OCI-LY7 (cell line): ENCODE measurements at regions not wholly inside any gene's neighbourhood (a gene's known extent, or its start where the extent isn't known, plus 50 kb on each side); places are given as distances from the start of the nearest gene placed in this dataset.
"Not testable (repeated sequence)": the region's sequence is repeated elsewhere in the genome, so short reads cannot be mapped to it uniquely, and the experiment has no call there.

ENCODE experiments used
- BruUV-seq: library from RNA; stranded (reverse); fragments of 400-500 nt; replicated peaks from 2 replicates; lab custom pipeline; 2021; lab: Mats Ljungman, UMichigan
- CTCF ChIA-PET: fragments of 300-600 bp; sonication (Branson Sonifier 250); formaldehyde crosslinking; loops from one replicate; lab custom pipeline; 2022; ENCODE audit warnings: antibody characterized with exemption; ENCODE audit not compliant: unreplicated experiment; lab: Charles Lee
- POLR2A ChIA-PET: fragments of 300-600 bp; sonication (Branson Sonifier 250); formaldehyde crosslinking; loops from one replicate; lab custom pipeline; 2022; ENCODE audit warnings: antibody characterized with exemption; lab: Charles Lee
- DNase-seq: peaks from one replicate; pipeline ENCODE4 v3.0.0-alpha.2; 2015; ENCODE audit warnings: low spot score
- H2AFZ ChIP-seq: fragments of 200-600 bp; sonication (generic), shearing (Covaris generic); 2 replicates; pipeline ENCODE4 v1.6.1; 2014; ENCODE audit warnings: mild to moderate bottlenecking, antibody characterized with exemption, low read length, moderate library complexity
- H3K27ac ChIP-seq: fragments of 200-600 bp; sonication (generic); 2 replicates; pipeline ENCODE4 v1.5.1; 2014; ENCODE audit warnings: mixed run types, low read depth, mild to moderate bottlenecking, moderate library complexity, low read length, inconsistent platforms; ENCODE audit not compliant: poor library complexity, severe bottlenecking
- H3K36me3 ChIP-seq: fragments of 200-600 bp; sonication (generic); 2 replicates; pipeline ENCODE4 v1.6.1; 2014; ENCODE audit warnings: mild to moderate bottlenecking, antibody characterized with exemption, low read length, moderate library complexity, mixed read lengths; ENCODE audit not compliant: insufficient read depth
- H3K4me1 ChIP-seq: fragments of 200-600 bp; sonication (generic); 2 replicates; pipeline ENCODE4 v1.5.1; 2014; ENCODE audit warnings: mild to moderate bottlenecking, low read length; ENCODE audit not compliant: insufficient read depth, poor library complexity, severe bottlenecking
- H3K4me2 ChIP-seq: fragments of 200-600 bp; sonication (generic); 2 replicates; pipeline ENCODE4 v1.6.1; 2014; ENCODE audit warnings: mild to moderate bottlenecking, low read length
- H3K4me3 ChIP-seq: fragments of 200-600 bp; sonication (generic); 2 replicates; pipeline ENCODE4 v1.5.1; 2014; ENCODE audit warnings: mild to moderate bottlenecking, low read depth, low read length; ENCODE audit not compliant: poor library complexity, severe bottlenecking
- H3K79me2 ChIP-seq: fragments of 200-600 bp; sonication (generic); 2 replicates; pipeline ENCODE4 v1.6.1; 2016; ENCODE audit warnings: low read depth, mild to moderate bottlenecking, low read length, moderate library complexity, mixed read lengths; ENCODE audit not compliant: insufficient read depth
- H3K9me2 ChIP-seq: fragments of 200-600 bp; sonication (generic); 2 replicates; pipeline ENCODE4 v1.6.1; 2016; ENCODE audit warnings: mild to moderate bottlenecking, low read length, mixed read lengths; ENCODE audit not compliant: insufficient read depth
- H3K9me3 ChIP-seq: fragments of 200-600 bp; sonication (generic); 2 replicates; pipeline ENCODE4 v1.6.1; 2014; ENCODE audit warnings: mild to moderate bottlenecking, mixed run types, low read length, mixed read lengths
- H4K20me1 ChIP-seq: fragments of 200-600 bp; sonication (generic); 2 replicates; pipeline ENCODE4 v1.6.1; 2014; ENCODE audit warnings: mild to moderate bottlenecking, antibody characterized with exemption, low read length, moderate library complexity, mixed read lengths; ENCODE audit not compliant: insufficient read depth
- intact Hi-C: fragments of 100-400 bp; cut with micrococcal nuclease; formaldehyde crosslinking; loops from one replicate; pipeline ENCODE4 v1.10.0; 2022; ENCODE audit not compliant: unreplicated experiment

DNA sequence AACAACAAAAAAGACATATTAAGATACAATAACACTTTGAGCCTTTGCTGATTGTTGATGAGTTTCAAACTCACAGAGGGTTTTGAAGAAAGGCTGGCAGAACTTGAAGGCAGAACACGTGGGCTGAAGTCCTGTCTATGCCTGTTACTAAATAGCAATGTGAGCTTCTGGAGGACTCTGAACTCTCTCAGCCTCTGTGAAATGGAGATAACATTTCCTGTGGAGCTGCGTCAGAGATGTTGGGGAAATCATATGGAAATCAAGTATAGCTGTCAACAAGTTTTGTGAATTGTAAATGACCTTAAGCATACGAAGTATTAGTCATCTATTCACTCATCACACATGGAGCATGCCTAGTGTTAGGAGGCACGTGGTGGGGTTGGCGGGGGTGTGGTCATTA is 229.4 kb upstream of the VKORC1L1 start:
- H3K9me2 ChIP-seq, H4K20me1 ChIP-seq, H3K36me3 ChIP-seq, intact Hi-C loops, H3K9me3 ChIP-seq, H3K4me2 ChIP-seq, H3K4me3 ChIP-seq, H3K27ac ChIP-seq, CTCF ChIA-PET, H2AFZ ChIP-seq, H3K4me1 ChIP-seq, BruUV-seq, H3K79me2 ChIP-seq, DNase-seq, POLR2A ChIA-PET: not testable (repeated sequence)

DNA sequence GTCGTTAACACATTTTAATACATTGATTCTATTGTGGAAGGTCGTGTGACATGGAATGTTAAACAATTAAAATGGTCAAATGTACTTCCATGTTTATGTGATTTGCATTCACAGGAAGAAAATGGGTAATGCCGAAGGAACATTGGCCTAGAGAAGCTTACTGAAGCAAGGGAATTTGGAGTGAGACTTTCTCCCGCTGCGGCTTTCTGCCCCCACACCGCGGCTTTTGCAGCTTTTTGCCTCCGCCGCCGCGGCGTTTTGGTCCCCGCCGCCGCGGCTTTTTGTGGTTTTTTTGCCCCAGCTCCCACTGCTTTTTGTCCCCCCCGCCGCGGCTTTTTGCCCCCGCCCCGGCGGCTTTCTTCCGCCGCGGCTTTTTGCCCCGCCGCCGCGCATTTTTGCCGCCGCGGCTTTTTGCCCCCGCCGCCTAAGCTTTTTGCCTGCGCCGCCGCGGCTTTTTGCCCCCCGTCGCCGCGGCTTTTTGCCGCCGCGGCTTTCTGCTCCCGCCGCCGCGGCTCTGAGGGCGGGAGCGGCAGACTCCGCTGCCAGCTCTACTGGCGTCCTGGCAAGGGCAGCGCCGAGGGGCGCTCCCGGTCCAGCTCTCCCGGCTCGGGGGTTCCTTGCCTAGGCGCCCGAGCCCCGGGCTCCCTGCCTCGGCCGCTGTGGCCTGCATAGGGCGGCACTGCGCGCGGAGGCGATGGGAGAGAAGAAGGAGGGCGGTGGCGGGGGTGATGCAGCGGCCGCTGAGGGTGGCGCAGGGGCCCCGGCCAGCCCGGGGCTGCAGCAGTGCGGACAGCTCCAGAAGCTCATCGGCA is 225.5 kb upstream of the VKORC1L1 start:
- H3K4me2 ChIP-seq, H3K9me3 ChIP-seq, H3K4me1 ChIP-seq, DNase-seq, H3K36me3 ChIP-seq, POLR2A ChIA-PET, intact Hi-C loops, H3K4me3 ChIP-seq, H3K27ac ChIP-seq, H3K9me2 ChIP-seq, BruUV-seq, CTCF ChIA-PET, H4K20me1 ChIP-seq, H3K79me2 ChIP-seq, H2AFZ ChIP-seq: not testable (repeated sequence)

DNA sequence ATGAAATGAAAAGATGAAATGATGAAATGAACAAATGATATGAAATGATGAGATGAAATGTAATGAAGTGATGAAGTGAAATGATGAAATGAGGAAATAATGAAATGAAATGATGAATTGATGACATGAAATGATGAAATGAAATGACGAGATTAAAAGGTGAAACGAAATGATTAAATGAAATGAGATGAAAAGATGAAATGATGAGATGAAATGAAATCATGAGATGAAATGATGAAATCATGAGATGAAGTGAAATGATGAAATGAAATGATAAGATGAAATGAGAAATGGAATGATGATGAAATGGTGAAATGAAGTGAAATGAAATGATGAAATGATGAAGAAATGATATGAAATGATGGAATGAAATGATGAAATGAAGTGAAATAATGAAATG is 221.7 kb upstream of the VKORC1L1 start:
- CTCF ChIA-PET, intact Hi-C loops, DNase-seq, H3K9me3 ChIP-seq, H4K20me1 ChIP-seq, H3K36me3 ChIP-seq, H3K79me2 ChIP-seq, POLR2A ChIA-PET, BruUV-seq, H3K9me2 ChIP-seq, H3K4me3 ChIP-seq, H3K27ac ChIP-seq, H2AFZ ChIP-seq, H3K4me1 ChIP-seq, H3K4me2 ChIP-seq: not testable (repeated sequence)

DNA sequence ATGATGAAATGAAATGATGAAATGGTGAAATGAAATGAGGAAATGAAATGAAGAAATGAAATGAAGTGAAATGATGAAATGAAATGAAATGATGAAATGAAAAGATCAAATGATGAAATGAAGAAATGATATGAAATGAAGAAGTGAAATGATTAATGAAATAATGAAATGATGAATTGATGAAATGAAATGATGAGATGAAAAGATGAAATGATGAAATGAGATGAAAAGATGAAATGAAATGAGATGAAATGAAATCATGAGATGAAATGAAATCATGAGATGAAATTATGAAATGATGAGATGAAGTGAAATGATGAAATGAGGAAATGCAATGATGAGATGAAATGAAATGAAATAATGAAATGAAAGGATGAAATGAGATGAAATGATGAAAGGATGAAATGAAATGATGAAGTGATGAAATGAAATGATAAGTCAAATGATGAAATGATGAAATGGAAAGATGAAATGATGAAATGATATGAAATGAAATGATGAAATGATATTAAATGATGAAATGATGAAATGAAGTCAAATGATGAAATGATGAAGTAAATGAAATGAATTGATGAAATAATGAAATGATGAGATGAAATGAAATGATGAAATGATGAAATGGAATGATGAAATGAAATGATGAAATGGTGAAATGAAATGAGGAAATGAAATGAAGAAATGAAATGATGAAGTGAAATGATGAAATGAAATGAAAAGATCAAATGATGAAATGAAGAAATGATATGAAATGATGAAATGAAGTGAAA is 220.9 kb upstream of the VKORC1L1 start:
- H3K36me3 ChIP-seq, H3K27ac ChIP-seq, H3K4me1 ChIP-seq, H4K20me1 ChIP-seq, H3K9me2 ChIP-seq, POLR2A ChIA-PET, CTCF ChIA-PET, H2AFZ ChIP-seq, H3K4me3 ChIP-seq, intact Hi-C loops, DNase-seq, BruUV-seq, H3K79me2 ChIP-seq, H3K4me2 ChIP-seq, H3K9me3 ChIP-seq: not testable (repeated sequence)

DNA sequence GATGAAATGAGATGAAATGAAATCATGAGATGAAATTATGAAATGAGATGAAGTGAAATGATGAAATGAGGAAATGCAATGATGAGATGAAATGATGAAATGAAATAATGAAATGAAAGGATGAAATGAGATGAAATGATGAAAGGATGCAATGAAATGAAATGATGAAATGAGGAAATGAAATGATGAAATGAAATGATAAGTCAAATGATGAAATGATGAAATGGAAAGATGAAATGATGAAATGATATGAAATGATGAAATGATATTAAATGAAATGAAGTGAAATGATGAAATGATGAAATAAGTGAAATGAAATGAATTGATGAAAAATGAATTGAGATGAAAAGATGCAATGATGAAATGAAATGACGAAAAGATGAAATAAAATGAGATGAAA is 220.2 kb upstream of the VKORC1L1 start:
- BruUV-seq, POLR2A ChIA-PET, intact Hi-C loops, H3K4me2 ChIP-seq, DNase-seq, H4K20me1 ChIP-seq, H3K4me3 ChIP-seq, H3K4me1 ChIP-seq, H3K27ac ChIP-seq, H3K36me3 ChIP-seq, H3K9me3 ChIP-seq, CTCF ChIA-PET, H2AFZ ChIP-seq, H3K9me2 ChIP-seq, H3K79me2 ChIP-seq: not testable (repeated sequence)

DNA sequence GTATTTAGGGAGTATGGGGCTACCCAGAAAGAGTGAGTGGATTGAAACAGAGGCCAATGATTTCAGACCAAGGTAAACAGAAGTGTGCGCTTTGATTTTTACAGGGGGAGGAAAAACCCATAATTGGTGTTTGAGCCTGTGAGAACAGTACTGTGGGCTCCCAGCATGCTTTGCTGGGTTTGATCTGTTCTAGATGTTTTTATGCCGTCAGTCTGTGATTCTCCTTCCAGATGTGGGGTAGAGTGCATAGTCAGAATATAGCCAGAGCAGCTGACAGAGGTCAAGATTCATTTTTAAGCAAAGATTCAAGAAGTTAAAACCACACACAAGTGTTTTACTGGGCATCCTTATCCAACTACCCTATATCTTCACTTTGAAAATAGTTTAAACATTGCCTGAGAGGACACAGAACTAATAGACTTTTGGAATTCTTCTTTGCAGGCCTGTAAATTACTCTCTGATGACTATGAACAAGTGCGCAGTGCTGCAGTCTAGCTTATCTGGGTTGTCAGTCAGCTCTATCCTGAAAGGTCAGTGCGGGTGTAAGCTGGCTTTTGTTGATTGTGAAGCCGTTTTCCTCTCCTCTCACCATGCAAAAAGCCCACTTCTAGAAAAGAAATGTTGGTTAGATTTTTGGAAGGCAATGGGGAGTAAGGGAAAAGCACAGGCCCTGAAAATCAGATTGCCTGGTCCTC is 216.2 kb upstream of the VKORC1L1 start:
- BruUV-seq, POLR2A ChIA-PET, H4K20me1 ChIP-seq, H3K4me3 ChIP-seq, H3K9me2 ChIP-seq, H3K9me3 ChIP-seq, H3K4me1 ChIP-seq, H3K36me3 ChIP-seq, H3K79me2 ChIP-seq, DNase-seq, H2AFZ ChIP-seq, H3K4me2 ChIP-seq, CTCF ChIA-PET, intact Hi-C loops, H3K27ac ChIP-seq: not testable (repeated sequence)
